ENCODE measurements at regions not wholly inside any gene's neighbourhood (a gene's known extent, or its start where the extent isn't known, plus 50 kb on each side); places are given as distances from the start of the nearest gene placed in this dataset.

DNA sequence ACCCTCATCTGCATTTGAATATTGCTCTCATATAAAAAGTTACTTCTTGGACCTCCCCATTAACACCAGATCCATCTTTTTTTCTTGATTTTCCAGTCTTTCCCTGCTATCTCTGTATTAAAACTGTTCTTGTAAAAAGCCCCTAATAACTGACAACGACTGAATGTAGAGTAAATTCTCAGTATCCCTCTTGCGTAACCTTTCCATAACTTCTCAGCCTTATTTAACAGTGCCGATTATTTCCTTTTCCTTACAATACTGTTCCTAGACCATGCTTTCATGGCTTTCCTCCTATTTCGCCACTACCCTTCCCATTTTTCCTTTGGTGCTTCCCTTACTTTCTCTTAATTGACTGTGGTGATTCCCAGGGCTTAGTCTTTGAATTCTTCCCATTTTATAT lies 348.9 kb upstream of the DSEL start:
- TF ChIP-seq, protein P1, sequence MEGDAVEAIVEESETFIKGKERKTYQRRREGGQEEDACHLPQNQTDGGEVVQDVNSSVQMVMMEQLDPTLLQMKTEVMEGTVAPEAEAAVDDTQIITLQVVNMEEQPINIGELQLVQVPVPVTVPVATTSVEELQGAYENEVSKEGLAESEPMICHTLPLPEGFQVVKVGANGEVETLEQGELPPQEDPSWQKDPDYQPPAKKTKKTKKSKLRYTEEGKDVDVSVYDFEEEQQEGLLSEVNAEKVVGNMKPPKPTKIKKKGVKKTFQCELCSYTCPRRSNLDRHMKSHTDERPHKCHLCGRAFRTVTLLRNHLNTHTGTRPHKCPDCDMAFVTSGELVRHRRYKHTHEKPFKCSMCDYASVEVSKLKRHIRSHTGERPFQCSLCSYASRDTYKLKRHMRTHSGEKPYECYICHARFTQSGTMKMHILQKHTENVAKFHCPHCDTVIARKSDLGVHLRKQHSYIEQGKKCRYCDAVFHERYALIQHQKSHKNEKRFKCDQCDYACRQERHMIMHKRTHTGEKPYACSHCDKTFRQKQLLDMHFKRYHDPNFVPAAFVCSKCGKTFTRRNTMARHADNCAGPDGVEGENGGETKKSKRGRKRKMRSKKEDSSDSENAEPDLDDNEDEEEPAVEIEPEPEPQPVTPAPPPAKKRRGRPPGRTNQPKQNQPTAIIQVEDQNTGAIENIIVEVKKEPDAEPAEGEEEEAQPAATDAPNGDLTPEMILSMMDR (IDR thresholded peaks at IDR 0.05), result no peak
- TF ChIP-seq POLR2AphosphoS5 (IDR thresholded peaks at IDR 0.05; ENCODE audit: low read depth, low read length) (no peak), TCF7L2 (IDR thresholded peaks at IDR 0.05; ENCODE audit: low read depth, low read length) (no peak)
- TF ChIP-seq, protein P2, sequence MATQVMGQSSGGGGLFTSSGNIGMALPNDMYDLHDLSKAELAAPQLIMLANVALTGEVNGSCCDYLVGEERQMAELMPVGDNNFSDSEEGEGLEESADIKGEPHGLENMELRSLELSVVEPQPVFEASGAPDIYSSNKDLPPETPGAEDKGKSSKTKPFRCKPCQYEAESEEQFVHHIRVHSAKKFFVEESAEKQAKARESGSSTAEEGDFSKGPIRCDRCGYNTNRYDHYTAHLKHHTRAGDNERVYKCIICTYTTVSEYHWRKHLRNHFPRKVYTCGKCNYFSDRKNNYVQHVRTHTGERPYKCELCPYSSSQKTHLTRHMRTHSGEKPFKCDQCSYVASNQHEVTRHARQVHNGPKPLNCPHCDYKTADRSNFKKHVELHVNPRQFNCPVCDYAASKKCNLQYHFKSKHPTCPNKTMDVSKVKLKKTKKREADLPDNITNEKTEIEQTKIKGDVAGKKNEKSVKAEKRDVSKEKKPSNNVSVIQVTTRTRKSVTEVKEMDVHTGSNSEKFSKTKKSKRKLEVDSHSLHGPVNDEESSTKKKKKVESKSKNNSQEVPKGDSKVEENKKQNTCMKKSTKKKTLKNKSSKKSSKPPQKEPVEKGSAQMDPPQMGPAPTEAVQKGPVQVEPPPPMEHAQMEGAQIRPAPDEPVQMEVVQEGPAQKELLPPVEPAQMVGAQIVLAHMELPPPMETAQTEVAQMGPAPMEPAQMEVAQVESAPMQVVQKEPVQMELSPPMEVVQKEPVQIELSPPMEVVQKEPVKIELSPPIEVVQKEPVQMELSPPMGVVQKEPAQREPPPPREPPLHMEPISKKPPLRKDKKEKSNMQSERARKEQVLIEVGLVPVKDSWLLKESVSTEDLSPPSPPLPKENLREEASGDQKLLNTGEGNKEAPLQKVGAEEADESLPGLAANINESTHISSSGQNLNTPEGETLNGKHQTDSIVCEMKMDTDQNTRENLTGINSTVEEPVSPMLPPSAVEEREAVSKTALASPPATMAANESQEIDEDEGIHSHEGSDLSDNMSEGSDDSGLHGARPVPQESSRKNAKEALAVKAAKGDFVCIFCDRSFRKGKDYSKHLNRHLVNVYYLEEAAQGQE (IDR thresholded peaks at IDR 0.05; ENCODE audit: insufficient read depth in 1 of 2, low read depth in 2 of 2, low read length in 1 of 2), result no peak
